PFSK-1 (cell line): ENCODE measurements at regions not wholly inside any gene's neighbourhood (a gene's known extent, or its start where the extent isn't known, plus 50 kb on each side); places are given as distances from the start of the nearest gene placed in this dataset.

Source experiments
- FOXP2 ChIP-seq: optimal IDR thresholded peaks from 2 replicates; pipeline ENCODE3; 2011; ENCODE audit warnings: borderline replicate concordance, control low read depth, inconsistent platforms; ENCODE audit not compliant: insufficient read depth; ENCODE audit errors: extremely low read length, extremely low read depth
- POLR2AphosphoS5 ChIP-seq: IDR thresholded peaks from 2 replicates; pipeline ENCODE4 v1.6.1; 2012; ENCODE audit warnings: low read depth, mild to moderate bottlenecking, control low read depth, low read length, moderate library complexity
- REST ChIP-seq, 2 experiments: IDR thresholded peaks; 2 replicates each; pipeline versions ENCODE4 v1.6.1 to v1.8.0; 2011 to 2012; ENCODE audit warnings: low read depth in 2 of 2, low read length in 2 of 2, control low read depth in 1 of 2, inconsistent platforms in 1 of 2, mild to moderate bottlenecking in 1 of 2, moderate library complexity in 1 of 2; ENCODE audit not compliant: insufficient read depth in 1 of 2
- SIN3A ChIP-seq: IDR thresholded peaks from 2 replicates; pipeline ENCODE4 v1.6.1; 2012; ENCODE audit warnings: mild to moderate bottlenecking, low read length, moderate library complexity, borderline replicate concordance; ENCODE audit not compliant: insufficient read depth
- TAF1 ChIP-seq: IDR thresholded peaks from 2 replicates; pipeline ENCODE4 v1.6.1; 2012; ENCODE audit warnings: low read length, control low read depth, borderline replicate concordance; ENCODE audit not compliant: insufficient read depth

- TF ChIP-seq SIN3A (no peak), FOXP2 (no peak), POLR2AphosphoS5 (no peak), REST (IDR thresholded peaks at IDR 0.05; ENCODE audit: insufficient read depth in 1 of 2, low read depth in 2 of 2, low read length in 2 of 2) (no peak), TAF1 (no peak)
Observed at GRCh38 chr4:117691572-117692351, 342.5 kb upstream of the NDST3 start.

- no peak for TF ChIP-seq REST (IDR thresholded peaks at IDR 0.05; ENCODE audit: insufficient read depth in 1 of 2, low read depth in 2 of 2, low read length in 2 of 2)
- no peak for TF ChIP-seq POLR2AphosphoS5
- no peak for TF ChIP-seq FOXP2
- no peak for TF ChIP-seq SIN3A
- no peak for TF ChIP-seq TAF1
Observed at GRCh38 chr4:117692538-117692937, 341.7 kb upstream of the NDST3 start.

GRCh38 chr4:117699595-117699994 is 334.7 kb upstream of the NDST3 start:
- TF ChIP-seq POLR2AphosphoS5 (no peak), SIN3A (no peak), TAF1 (no peak), REST (IDR thresholded peaks at IDR 0.05; ENCODE audit: insufficient read depth in 1 of 2, low read depth in 2 of 2, low read length in 2 of 2) (no peak), FOXP2 (no peak)

- no peak for TF ChIP-seq POLR2AphosphoS5
- TF ChIP-seq TAF1: no peak
- no peak for TF ChIP-seq REST (IDR thresholded peaks at IDR 0.05; ENCODE audit: insufficient read depth in 1 of 2, low read depth in 2 of 2, low read length in 2 of 2)
- TF ChIP-seq FOXP2: no peak
- no peak for TF ChIP-seq SIN3A
Observed at GRCh38 chr4:117700111-117700892, 334.0 kb upstream of the NDST3 start.
